Jurkat, Clone E6-1 (cell line): ENCODE measurements at regions not wholly inside any gene's neighbourhood (a gene's known extent, or its start where the extent isn't known, plus 50 kb on each side); places are given as distances from the start of the nearest gene placed in this dataset.
"Not testable (repeated sequence)": the region's sequence is repeated elsewhere in the genome, so short reads cannot be mapped to it uniquely, and the experiment has no call there.

Source experiments
- DNase-seq: peaks from one replicate; pipeline ENCODE4 v3.0.0-alpha.2; 2011; ENCODE audit warnings: low read depth, low spot score
- H3K4me3 ChIP-seq: 2 replicates; pipeline ENCODE4 v1.5.1; 2011; ENCODE audit warnings: mild to moderate bottlenecking, low read length, control low read depth, moderate library complexity

DNA sequence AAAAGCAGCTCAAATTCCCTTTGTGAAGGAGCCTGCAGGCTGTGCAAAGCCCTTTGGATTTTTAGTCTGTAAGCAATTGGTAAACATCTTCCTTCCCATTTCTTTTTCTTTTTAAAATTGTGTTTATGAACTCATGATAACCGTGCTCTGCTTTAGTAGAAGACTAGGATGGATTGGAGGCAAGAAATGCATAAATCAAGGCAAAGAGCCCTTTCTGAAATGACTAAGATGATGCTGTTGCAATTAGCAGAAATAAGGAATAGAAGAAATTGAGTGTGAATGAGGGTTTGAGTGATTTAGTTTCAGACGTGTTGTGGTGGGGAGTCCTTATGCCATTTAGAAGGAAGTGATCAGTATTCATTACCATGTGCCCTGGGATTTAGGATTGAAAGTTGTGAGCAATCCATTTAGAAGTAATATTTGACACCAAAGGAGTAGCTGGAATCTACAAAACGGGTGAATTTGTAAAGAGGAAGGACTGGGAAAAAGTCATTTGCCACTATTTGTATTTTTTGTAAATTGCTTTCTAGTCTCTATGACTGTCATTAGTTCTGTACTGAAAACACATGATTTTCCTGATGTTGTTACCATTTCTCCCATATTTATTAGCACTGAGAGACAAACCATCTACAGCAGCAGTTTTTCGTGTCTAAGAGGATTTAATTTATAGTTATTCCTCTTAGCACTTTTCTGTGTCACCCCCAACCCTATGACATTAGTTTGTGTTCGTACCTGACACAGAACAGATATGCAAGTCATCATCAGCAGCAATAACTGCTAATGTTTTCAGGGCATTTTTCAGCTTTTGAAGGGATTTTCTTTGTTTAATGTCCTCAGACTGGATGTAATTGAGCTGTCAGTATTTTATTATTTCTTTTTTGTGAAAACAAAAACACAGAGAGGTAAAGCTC, 265.0 kb downstream of the UTRN start:
- DNase-seq = no peak
- H3K4me3 ChIP-seq = no peak overlapping the region

DNA sequence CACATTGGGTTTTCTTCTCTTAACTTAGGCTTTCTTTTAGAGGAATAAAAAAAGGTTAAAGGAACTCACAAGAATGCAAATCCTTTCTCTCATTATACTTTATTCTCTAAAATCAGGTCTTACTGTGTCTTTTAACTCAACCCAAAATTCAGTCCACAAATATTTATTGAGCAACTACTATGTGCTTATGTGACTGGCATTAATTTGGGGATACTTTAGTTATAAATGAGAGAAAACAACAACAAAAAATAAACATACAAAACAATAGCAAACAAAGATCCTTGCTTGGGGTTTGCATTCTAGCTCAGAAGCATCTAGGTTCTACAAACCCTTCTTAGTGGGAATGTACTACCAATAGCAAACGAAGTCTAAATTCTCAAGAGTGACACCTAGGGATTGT, 266.2 kb downstream of the UTRN start:
- no peak for DNase-seq
- H3K4me3 ChIP-seq = no peak overlapping the region

GRCh38 chr6:144555066-144555465, 269.9 kb downstream of the UTRN start:
- DNase-seq = no peak
- H3K4me3 ChIP-seq = no peak overlapping the region

- peak; percentile 82 for DNase-seq
- H3K4me3 ChIP-seq = peak overlapping the region; percentile 27
These were observed 274.9 kb downstream of the UTRN start for GRCh38 chr6:144559865-144560593.

GRCh38 chr6:144561455-144562043, 276.4 kb downstream of the UTRN start:
- H3K4me3 ChIP-seq = no peak overlapping the region
- no peak for DNase-seq

DNA sequence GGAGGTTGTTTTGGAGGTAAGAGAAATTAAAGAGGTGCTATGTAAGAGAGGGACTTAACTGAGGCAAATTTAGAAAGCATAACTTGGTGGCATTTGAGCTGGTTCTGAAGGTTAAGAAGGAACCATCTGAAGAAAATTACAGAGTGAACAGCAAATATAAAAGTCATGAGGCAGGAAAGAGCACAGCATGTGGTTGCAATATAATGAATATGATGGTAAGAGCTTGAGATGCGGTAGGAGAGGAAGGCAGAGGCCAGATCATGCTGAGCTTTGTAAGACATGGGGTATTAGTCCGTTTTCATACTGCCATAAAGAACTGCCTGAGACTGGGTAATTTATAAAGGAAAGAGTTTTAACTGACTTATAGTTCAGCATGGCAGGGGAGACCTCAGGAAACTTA, 279.1 kb downstream of the UTRN start:
- no peak overlapping the region for H3K4me3 ChIP-seq
- no peak for DNase-seq

DNA sequence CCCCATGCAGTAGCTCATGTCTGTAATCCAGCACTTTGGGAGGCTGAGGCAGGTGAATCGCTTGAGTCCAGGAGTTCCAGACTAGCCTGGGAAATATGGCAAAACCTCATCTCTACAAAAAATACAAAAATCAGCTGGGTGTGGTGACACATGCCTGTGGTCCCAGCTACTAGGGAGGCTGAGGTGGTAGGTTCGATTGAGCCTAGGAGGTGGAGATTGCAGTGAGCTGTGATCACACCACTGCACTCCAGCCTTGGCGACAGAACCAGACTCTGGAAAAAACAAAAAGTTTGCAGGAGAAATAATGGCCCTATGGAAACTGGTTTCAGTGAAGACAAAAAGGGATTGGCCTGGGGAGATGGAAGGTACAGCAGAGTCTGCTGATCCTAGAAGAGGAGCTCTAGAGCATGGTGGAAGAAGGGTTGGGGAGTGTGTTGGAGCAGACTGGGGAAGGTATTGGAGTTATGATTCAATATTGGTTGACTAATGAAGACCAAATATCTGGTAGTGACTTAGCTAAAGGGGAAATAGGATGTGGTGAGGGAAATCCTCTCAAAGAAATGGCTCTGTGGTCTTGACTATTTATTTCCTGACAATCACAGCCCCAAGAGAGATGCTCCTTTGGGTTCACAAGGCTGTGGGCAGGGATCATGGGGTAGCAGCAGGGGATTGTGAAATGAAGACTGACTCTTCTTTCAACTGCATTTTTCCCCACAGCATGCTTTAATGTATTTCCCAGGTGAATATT, 281.9 kb downstream of the UTRN start:
- DNase-seq = peak; percentile 45
- H3K4me3 ChIP-seq = no peak overlapping the region

- no peak for DNase-seq
- H3K4me3 ChIP-seq = no peak overlapping the region
These were observed 283.1 kb downstream of the UTRN start for GRCh38 chr6:144568241-144568640.

- not testable (repeated sequence) for H3K4me3 ChIP-seq, DNase-seq
These were observed 287.4 kb downstream of the UTRN start for GRCh38 chr6:144572541-144572940.

- no peak overlapping the region for H3K4me3 ChIP-seq
- DNase-seq = no peak
These were observed 289.7 kb downstream of the UTRN start for GRCh38 chr6:144574796-144575195.

DNA sequence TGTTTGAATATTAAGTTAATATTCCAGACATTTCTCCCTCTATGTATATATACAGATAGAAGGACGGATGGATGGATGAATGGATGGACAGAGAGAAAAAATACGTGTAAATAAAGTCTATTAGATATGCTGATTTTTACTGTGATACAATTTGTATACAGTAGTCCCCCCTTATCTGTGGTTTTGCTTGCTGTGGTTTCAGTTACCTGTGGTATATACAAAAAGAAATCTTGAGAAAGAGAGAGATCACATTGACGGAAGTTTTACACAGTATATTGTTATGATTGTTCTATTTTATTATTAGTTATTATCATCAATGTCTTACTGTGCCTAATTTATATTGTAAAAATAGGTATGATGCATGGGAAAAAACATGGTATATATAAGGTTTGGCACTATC, 290.2 kb downstream of the UTRN start:
- no peak for DNase-seq
- H3K4me3 ChIP-seq = no peak overlapping the region

DNA sequence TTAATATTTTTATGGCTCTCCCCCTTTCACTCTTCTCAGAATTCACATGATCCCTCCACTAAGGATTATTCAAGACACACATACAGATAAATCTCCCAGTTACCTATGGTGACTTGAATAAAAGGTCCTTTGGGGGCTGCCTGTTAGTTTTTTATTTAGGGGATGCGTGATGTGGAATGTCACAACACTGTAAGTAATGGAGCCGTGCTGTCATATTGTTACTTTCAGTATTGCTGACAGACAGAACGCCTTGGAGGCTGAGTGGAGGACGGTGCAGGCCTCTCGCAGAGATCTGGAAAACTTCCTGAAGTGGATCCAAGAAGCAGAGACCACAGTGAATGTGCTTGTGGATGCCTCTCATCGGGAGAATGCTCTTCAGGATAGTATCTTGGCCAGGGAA, 291.7 kb downstream of the UTRN start:
- no peak for DNase-seq
- no peak overlapping the region for H3K4me3 ChIP-seq

DNA sequence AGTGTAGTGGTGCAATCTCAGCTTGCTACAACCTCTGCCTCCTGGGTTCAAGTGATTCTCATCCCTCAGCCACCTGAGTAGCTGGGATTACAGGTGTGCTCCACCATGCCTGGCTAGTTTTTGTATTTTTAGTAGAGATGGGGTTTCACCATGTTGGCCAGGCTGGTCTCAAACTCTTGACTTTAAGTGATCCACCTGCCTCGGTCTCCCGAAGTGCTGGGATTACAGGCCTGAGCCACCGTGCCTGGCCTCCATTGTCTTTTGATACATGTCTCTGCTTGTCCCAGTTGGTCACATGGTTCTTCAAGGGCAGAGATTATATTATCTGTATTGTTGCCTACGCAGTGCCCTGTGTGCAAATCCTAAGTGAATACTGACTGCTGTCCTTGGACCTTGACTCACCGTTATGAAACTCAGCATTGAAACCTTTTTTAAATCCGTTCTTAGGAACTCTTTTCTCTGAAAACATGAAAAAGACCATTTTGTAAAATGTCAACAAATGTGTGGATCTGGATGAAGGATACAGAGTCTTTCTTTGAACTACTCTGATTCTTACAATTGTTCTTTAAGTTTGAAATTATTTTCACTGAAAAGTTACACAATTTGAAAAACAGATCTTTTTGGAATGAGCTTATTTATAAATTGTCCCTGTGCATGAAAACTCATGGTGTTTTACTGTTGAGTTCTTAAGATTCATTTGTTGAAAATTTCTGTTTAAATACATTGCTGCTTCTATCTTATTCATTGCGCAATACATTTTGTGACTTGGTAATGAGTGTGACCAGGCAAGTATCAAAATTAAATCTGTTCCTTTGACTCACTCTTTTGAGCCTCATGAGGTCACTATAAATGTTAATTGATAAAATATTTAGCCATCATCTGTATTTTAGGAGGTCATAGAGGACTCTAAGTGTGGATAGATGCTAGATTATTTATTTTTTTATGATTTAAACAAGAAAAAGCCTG, 293.5 kb downstream of the UTRN start:
- DNase-seq = no peak
- H3K4me3 ChIP-seq = no peak overlapping the region

- DNase-seq = no peak
- H3K4me3 ChIP-seq = no peak overlapping the region
These were observed 294.9 kb downstream of the UTRN start for GRCh38 chr6:144580039-144580438.

GRCh38 chr6:144580771-144581170, 295.6 kb downstream of the UTRN start:
- DNase-seq = no peak
- no peak overlapping the region for H3K4me3 ChIP-seq

DNA sequence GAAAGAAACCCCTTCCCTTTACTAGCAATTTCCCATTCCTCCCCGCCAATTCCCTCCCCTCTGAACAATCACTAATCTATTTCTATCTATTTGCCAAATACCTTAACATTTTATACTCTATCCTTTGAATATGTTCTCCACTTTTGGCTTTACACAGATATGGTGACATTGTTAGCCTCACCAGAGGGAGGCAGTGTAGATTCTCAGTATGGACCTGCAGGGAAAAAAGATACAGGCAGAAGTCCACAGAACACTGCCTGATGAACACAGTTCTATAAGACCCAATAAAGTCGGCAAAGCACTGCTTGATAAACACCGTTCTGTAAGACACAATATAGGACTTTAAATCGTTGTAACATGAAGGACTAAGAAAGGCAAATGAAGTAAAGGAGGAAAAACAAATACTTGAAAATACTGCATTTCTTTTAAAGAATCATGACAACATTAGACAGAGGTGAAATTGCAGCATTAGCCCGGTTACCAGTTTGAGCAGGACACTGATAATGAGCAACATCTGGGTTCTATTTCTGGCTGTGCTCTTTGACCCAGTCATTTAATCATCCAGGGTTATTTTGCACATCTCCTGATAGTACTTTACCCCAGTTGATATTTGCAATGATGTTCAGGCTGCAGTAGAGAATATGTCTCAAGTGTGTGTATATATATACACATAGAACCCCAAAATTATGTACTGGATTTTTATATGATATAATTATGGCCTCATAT, 296.8 kb downstream of the UTRN start:
- no peak overlapping the region for H3K4me3 ChIP-seq
- DNase-seq = no peak

- DNase-seq = peak; percentile 93
- H3K4me3 ChIP-seq = peak overlapping the region; percentile 54
These were observed 297.9 kb downstream of the UTRN start for GRCh38 chr6:144582939-144583613.
